ENCODE measurements at regions not wholly inside any gene's neighbourhood (a gene's known extent, or its start where the extent isn't known, plus 50 kb on each side); places are given as distances from the start of the nearest gene placed in this dataset.
"Not testable (repeated sequence)": the region's sequence is repeated elsewhere in the genome, so short reads cannot be mapped to it uniquely, and the experiment has no call there.

DNA sequence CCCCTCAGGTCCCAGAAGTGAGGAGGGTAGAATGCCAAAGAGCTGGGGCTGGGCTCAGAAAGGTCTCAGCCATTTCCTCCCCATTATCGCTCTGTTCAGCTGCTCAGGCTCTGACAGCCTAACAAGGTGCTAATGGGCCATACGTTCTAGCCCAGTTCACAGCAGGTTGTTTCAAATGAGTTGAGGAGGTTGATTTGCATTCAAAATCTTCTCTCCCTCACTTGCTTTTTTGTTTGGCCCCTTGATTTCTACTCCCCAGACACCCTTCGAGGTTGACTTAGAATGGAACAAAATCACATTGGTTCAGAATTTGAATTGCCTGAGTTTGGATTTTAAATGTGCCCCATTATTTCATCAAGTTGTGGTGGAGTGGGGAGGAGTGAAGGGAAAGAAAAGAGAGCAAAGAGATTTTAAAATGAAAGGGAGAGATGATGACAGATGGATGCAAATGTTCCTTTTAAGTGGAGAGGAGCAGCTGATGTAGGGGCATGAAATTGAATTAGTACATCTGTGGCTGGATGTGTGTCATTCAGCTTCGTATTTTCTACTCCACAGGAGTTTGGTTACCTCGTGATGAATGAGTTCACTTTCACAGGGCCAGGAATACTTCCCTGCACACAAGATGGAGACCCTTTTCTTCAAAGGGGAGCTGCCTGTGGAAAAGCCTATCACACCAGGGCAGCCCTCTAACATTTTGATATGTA lies 425.8 kb upstream of the CAMK1G start:
- DNase-seq (ENCODE audit: low spot score) = no peak
- ATAC-seq (ENCODE audit: low FRiP score) = no peak
- TF ChIP-seq, protein P1, sequence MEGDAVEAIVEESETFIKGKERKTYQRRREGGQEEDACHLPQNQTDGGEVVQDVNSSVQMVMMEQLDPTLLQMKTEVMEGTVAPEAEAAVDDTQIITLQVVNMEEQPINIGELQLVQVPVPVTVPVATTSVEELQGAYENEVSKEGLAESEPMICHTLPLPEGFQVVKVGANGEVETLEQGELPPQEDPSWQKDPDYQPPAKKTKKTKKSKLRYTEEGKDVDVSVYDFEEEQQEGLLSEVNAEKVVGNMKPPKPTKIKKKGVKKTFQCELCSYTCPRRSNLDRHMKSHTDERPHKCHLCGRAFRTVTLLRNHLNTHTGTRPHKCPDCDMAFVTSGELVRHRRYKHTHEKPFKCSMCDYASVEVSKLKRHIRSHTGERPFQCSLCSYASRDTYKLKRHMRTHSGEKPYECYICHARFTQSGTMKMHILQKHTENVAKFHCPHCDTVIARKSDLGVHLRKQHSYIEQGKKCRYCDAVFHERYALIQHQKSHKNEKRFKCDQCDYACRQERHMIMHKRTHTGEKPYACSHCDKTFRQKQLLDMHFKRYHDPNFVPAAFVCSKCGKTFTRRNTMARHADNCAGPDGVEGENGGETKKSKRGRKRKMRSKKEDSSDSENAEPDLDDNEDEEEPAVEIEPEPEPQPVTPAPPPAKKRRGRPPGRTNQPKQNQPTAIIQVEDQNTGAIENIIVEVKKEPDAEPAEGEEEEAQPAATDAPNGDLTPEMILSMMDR (IDR thresholded peaks at IDR 0.05) = no peak

DNA sequence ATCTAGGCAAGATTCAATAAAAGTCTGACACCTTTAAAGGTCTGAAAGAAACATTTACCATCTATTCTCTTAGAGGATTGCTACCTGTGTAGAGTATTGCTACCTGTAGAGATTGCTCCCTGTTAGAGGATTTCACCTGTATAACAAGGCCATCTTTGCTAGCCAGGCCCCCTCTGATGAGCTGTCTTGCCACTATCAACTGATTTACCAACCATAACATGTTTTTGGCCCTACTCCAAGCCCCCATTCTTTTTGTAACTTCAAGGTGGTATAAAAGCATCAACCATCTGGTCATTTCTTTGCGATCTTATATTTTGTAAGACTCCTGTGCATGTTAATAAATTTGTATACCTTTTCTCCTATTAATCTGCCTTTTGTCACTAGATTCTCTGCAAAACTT lies 424.7 kb upstream of the CAMK1G start:
- TF ChIP-seq, protein P1 (IDR thresholded peaks at IDR 0.05) = no peak
- ATAC-seq (ENCODE audit: low FRiP score) = no peak
- DNase-seq (ENCODE audit: low spot score) = no peak

DNA sequence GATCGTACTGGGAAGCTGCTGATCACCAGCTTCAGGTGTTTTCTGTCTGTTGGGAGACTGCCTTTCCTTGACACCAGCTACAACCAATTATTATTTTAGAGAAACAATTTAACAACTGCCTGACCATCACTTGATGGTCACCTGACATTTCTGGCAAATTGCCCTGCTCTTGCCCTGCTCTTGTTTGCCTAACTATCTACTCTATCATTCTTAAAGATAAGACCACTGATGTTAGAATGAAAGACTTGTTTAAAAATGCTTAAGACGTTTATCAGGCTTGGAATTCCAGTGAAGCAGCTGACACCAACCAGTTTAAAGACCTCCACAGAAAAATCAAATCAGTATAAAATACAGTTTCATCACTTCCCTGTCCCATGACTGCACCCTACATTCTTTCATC lies 423.3 kb upstream of the CAMK1G start:
- ATAC-seq (ENCODE audit: low FRiP score) (no peak), DNase-seq (ENCODE audit: low spot score) (no peak)
- TF ChIP-seq, protein P1 (IDR thresholded peaks at IDR 0.05) = no peak

DNA sequence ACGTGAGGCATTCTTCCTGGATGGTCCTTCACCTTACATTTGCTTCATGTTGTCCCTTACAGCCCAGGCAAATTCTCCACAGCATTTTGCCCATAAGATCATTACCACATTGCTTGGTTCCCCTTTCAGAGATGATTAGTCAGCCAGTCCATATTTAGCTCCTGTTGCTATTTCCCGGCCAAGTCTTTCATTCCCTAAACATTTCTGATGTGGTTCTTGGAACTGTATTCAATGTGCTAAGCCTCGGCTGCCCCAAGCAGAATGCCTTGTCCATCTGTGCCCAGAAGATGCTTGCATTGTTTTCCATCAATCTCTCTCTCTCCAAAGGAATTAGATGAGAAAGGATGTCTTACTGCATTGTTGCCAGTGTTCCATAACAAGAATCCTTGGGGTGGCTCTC lies 420.9 kb upstream of the CAMK1G start:
- DNase-seq (ENCODE audit: low spot score) (no peak), ATAC-seq (ENCODE audit: low FRiP score) (no peak)
- TF ChIP-seq, protein P1 (IDR thresholded peaks at IDR 0.05) = no peak

DNA sequence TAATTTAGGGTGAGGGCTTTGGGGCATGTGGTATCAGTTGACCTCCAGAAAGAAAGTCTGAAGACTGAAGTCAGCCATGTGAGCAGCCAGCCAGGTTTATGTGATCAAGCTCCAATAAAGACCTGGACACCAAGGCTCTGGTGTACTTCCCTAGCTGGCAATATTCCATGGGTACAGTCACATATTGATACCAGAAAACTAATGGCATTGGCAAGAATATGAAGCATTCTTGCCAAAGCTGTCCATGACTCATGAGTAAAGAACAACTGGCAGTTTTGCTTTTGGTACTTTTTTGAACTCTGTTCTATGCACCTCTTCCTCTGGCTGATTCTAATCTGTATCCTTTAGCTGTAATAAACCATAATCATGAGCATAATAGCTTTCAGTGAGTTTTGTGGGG lies 415.3 kb upstream of the CAMK1G start:
- TF ChIP-seq, protein P1 (IDR thresholded peaks at IDR 0.05) = no peak
- DNase-seq (ENCODE audit: low spot score) (no peak), ATAC-seq (ENCODE audit: low FRiP score) (peak; percentile 73)

DNA sequence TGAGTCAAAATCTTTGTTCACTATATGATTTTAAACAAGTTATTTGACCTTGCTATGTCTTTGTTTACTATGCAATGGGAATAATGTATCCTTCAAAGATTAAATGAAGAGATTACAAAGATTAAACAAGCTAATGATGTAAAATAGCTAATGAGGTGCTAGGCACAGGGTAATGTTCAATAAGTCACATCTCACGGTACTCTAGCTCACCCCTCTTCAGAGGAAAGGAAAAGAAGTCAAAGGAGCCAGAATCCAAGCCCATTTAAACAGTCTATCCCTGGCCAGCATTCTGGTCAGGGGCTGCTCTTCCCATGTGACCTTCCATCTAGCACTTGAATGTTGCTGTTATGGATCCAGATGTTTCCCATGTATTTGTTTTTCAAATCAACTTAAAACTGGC lies 412.4 kb upstream of the CAMK1G start:
- TF ChIP-seq, protein P1 (IDR thresholded peaks at IDR 0.05) = no peak
- ATAC-seq (ENCODE audit: low FRiP score) = no peak

DNA sequence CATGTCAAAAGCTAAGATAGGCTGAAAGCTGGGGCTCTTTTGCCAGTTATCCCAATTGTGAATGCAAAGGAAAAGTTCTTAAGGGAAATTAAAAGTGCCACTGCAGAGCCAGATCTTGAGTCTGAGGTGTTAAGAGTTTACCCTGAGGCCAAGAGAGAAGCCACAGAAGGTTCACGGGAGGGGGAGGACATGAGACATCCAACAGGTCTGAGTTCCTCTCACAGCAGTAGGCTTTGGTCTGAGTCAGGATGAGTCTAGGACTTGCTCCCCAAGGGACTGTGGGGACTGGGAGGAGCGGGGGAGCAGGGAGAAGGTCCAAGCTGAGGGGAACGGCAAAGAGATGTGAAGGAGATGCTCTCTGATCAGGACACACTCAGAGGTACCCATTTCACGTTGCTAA lies 411.2 kb upstream of the CAMK1G start:
- DNase-seq (ENCODE audit: low spot score) (no peak), ATAC-seq (ENCODE audit: low FRiP score) (no peak)
- TF ChIP-seq, protein P1 (IDR thresholded peaks at IDR 0.05) = no peak

More for the DNA sequence above, 412.4 kb upstream of the CAMK1G start:
- no peak for DNase-seq (ENCODE audit: low spot score)

DNA sequence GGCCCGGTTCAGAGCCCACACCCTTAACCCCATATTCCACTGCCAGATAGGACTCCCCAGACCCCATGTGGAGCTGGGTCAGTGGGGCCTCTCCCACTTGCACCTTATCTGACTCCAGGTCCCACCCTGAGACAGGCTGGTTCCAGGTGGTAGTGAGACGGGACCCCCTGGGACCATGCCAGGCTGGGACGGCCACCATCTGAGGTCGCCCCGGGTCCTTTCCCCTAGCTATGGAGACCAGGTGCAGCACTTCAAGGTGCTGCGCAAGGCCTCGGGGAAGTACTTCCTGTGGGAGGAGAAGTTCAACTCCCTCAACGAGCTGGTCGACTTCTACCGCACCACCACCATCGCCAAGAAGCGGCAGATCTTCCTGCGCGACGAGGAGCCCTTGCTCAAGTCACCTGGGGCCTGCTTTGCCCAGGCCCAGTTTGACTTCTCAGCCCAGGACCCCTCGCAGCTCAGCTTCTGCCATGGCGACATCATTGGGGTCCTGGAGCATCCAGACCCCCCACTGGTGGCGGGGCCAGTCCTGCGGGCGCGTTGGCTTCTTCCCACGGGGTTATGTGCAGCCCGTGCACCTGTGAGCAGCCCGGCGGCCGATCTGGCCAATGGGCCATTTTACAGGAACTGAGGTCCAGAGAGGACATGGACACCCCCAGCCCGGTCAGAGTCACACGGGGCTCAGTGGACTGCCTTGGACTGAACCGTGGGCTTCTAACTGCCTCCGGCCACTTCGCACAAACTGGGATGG lies 410.5 kb upstream of the CAMK1G start:
- ATAC-seq (ENCODE audit: low FRiP score); DNase-seq (ENCODE audit: low spot score): not testable (repeated sequence)

DNA sequence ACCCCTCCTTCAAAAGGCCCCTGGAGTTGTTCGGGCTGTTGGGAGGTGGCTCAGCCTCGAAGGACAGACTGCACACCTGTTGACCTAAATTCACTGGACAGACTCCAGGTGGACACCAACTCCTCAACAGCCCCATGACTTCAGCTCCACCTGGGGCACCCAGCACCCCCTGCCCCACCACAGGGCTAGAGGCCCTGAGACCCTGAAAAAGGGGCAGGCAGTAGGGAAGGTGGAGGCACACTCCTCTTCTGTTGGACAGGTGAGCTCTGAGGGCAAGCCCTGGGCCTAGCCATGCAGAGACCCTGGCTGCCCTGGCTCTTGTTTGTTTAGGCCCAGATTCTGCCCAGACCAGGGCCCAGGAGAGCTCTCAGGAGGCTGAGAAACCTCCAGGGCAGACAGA lies 409.7 kb upstream of the CAMK1G start:
- not testable (repeated sequence) for ATAC-seq (ENCODE audit: low FRiP score); DNase-seq (ENCODE audit: low spot score)
